Skin epidermis (tissue), 12 donors: ENCODE measurements at regions not wholly inside any gene's neighbourhood (a gene's known extent, or its start where the extent isn't known, plus 50 kb on each side); places are given as distances from the start of the nearest gene placed in this dataset.

ENCODE experiments used
- H3K27ac ChIP-seq, 21 experiments: fragments of 200-600 bp; sonication (generic) in 11 of 21; one replicate each; pipeline ENCODE4 v1.5.0; 2020; ENCODE audit warnings: mild to moderate bottlenecking in 3 of 21, inconsistent platforms in 2 of 21, moderate library complexity in 2 of 21
- H3K4me3 ChIP-seq, 7 experiments: fragments of 200-600 bp; sonication (generic) in 2 of 7; one replicate each; pipeline ENCODE4 v1.5.0; 2020; ENCODE audit warnings: inconsistent platforms in 2 of 7, mild to moderate bottlenecking in 2 of 7, moderate library complexity in 1 of 7

DNA sequence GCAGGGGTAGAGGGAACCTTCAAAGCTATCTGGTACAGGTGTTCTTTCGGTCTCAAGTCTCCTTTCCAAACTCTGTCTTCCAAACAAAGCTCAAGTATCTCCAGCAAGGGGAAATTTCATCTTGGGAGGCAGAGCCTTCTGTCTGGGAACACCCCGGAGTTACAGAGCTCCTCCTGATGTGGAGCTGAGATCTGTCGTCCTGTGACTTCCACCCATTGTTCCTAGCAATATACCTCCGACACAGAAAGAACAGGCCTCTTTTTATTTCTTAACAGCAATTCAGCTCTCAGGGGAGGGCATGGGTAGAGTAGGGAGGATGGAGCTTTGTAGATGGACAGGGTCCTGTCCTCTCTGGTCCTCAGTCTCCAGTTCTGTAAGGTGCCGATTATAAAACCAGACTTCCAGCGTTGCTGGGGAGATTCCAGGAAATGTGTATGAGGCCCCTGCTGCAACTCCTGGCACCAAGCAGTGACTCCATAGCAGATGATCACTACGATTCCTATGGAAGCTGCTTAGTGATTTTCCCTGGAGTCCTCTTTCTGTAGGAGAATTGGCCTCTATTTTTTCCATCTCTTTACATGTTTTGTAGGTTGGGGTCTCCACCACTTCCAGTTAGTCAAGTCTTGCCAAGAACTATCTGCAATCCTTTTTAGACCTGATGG, 56.0 kb upstream of the ARGLU1 start:
- Histone ChIP-seq H3K4me3 (no peak overlapping the region), H3K27ac (no peak overlapping the region)

DNA sequence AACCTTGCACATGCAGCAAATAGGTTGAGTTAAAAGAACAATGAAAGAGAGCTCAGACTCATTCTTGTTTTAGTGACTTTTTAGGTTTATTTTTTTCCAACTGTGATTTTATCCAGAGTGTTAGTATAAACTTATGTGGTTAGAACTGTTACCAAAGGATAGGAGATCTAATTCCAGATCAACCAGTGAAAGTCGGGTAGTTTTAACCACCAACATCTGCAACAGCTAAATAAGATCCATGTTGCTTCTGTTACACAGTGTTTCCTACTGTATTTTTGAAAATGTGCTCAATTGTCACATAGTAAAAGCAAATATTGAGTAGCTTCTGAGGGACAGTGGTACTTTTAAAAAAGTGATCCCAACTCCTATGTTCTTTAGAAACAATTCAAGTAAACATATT, 53.9 kb upstream of the ARGLU1 start:
- Histone ChIP-seq H3K27ac (no peak overlapping the region), H3K4me3 (no peak overlapping the region)

DNA sequence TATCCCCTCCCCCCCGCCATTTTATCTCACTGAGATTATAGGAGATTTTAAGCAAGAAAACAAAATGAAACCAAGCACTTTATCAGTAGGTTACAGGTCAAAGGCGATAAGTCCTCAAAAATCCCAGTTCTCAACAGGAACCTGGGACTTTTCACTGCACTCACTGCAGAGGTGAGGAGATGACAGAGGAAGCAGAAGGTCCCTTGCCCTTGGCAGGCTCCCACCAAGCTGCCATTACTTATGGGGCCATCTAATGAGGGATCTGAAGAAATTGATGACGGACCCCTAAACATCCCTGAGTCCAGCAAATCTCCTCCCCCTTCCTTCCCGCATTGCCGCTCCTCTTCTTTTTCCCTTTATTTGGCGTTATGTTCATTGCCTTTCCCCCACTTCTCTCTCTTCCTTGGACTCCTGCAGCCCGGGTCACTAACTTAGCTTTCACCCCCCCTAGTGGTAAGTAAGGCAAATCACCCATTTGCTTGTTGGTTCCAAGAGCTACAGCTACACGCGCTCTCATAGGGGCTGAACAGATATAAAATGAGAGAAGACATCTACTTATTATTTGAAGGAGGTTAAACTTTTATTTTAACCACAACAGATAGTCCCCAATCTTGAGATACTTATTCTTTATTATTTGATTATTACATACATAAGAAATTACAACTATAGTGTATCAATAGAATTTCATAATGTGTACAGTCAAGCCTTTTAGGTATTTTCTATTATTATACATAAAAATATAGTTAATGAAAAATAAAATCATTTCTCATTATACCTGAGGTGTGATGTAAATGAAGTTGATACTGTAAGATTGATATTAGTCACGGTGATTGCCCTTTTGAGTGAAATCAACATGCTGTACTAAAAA, 52.0 kb upstream of the ARGLU1 start:
- no peak overlapping the region for H3K27ac ChIP-seq
- no peak overlapping the region for H3K4me3 ChIP-seq
